Gastroesophageal sphincter (tissue), 3 donors: ENCODE measurements at regions not wholly inside any gene's neighbourhood (a gene's known extent, or its start where the extent isn't known, plus 50 kb on each side); places are given as distances from the start of the nearest gene placed in this dataset.

Source experiments
- EP300 ChIP-seq: sonication (generic); formaldehyde crosslinking; IDR thresholded peaks from one replicate; pipeline ENCODE4 v1.6.1; 2017; ENCODE audit warnings: antibody characterized with exemption, mild to moderate bottlenecking
- TF ChIP-seq, protein P1 (sequence below), 4 experiments: fragments of 200-600 bp in 2 of 4; fragments of 450-650 bp in 2 of 4; sonication (generic) in 1 of 4; IDR thresholded peaks; one replicate each; pipeline ENCODE4 v1.5.1; 2017 to 2019; ENCODE audit warnings: antibody characterized with exemption in 4 of 4, mild to moderate bottlenecking in 2 of 4, moderate library complexity in 2 of 4

DNA sequence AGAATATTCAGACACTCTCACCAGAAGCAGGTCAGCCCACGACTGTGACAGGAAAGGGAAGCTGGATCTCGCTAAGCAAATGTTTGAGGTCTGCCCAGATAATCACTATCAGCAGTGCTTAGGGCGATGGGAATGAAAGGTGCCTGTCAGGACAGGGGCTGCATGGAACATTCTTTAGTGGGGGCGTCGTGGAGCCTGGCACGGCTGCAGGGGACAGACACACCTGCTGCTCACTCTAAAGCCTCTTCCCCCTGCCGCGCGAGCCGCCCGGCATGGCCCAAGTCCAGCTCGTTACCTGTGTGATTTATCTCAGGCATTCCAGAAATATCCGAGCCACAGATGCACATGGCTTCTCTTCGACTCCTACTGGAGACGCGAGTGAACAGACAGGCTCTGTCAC is 235.5 kb downstream of the GLRX3 start:
- TF ChIP-seq, protein P1, sequence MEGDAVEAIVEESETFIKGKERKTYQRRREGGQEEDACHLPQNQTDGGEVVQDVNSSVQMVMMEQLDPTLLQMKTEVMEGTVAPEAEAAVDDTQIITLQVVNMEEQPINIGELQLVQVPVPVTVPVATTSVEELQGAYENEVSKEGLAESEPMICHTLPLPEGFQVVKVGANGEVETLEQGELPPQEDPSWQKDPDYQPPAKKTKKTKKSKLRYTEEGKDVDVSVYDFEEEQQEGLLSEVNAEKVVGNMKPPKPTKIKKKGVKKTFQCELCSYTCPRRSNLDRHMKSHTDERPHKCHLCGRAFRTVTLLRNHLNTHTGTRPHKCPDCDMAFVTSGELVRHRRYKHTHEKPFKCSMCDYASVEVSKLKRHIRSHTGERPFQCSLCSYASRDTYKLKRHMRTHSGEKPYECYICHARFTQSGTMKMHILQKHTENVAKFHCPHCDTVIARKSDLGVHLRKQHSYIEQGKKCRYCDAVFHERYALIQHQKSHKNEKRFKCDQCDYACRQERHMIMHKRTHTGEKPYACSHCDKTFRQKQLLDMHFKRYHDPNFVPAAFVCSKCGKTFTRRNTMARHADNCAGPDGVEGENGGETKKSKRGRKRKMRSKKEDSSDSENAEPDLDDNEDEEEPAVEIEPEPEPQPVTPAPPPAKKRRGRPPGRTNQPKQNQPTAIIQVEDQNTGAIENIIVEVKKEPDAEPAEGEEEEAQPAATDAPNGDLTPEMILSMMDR (IDR thresholded peaks at IDR 0.05) = no peak
- no peak for TF ChIP-seq EP300
